ENCODE measurements at regions not wholly inside any gene's neighbourhood (a gene's known extent, or its start where the extent isn't known, plus 50 kb on each side); places are given as distances from the start of the nearest gene placed in this dataset.
"Not testable (repeated sequence)": the region's sequence is repeated elsewhere in the genome, so short reads cannot be mapped to it uniquely, and the experiment has no call there.

DNA sequence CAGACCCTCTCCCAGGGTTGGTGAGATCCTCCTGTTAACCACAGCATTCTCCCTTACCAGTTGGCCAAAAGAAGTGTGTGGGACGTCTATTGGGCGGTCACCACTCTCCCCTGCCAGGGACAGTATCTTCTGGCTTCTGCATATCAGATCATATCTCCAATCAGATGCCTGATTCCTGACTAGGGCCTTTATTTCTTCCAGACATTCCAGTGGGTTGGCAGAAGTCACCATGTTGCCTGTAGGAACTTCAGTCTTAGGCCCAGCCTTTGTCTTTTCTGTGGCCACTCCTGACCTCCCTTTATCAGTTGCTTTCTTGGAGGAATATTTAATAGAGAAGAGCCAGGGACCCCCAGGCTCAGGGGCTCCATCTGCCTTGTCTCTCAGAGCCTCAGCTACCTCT, 130.4 kb upstream of the F3 start:
- no peak for DNase-seq

- no peak for DNase-seq
Observed at GRCh38 chr1:94670273-94670672, 128.7 kb upstream of the F3 start.

- no peak for DNase-seq
Observed at GRCh38 chr1:94669198-94669597, 127.6 kb upstream of the F3 start.

GRCh38 chr1:94668528-94668927, 127.0 kb upstream of the F3 start:
- no peak for DNase-seq

DNA sequence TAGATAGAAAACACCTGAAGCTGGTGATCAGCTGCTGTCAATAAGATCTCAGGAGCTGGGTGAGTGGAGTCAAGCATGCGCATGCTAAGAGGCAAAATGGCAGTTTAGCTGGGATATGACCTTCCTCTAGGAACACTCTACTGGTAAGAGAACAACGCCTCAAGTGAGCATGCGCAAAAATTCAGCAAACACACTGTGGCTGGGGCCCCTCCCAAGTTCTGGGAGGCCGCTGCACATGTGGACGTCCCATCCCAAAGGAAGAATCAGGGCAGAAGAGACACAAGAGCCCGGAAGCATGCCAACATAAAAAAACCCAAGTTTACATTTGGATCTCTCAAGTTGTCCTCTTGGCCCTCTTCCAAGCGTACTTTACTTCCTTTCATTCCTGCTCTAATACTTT, 126.3 kb upstream of the F3 start:
- no peak for DNase-seq

- no peak for DNase-seq
Observed at GRCh38 chr1:94666797-94667196, 125.2 kb upstream of the F3 start.

DNA sequence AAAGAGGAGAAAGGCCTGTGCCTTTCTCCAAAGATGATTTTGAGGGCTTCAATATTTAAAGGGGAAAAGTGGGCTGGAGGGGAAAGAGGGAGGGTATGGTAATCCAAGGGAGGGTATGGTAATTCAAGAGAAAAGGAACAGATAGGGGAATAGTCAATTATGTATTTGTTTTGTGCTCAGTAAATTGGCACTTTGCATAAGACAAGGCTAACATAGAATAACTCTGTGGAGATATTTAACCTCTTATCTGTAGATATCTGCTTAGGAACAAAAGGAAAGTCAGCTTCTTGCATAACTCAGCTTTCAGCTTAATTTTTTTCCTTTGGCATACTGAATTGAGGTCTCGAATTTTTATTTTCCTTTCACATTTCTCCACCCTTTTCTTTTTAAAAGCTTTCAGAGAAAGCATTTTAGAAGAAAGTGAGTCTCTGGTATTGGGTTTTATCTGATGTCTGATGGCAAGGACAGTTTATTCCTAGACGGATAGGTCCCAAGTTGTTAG, 119.9 kb upstream of the F3 start:
- DNase-seq: no peak

DNA sequence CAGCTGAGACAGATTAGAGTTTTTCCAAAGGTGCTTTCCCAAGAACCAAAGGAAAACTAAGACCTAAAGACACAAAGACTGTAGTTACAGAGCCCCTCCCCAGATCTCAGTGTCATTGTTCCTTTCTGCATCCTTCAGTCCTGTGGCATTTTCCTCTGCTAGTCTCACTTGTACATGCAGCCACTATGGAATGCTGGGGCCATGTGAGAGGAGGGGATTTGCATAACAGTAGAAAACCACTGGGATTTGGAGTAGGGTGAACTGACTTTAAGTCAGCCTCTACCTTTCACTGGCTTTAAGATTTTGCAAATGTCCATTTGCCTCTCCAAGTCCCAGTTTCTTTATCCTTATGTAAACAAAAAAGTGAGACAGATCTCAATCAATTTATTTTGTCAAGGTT, 119.4 kb upstream of the F3 start:
- no peak for DNase-seq

GRCh38 chr1:94660258-94660657, 118.7 kb upstream of the F3 start:
- no peak for DNase-seq

DNA sequence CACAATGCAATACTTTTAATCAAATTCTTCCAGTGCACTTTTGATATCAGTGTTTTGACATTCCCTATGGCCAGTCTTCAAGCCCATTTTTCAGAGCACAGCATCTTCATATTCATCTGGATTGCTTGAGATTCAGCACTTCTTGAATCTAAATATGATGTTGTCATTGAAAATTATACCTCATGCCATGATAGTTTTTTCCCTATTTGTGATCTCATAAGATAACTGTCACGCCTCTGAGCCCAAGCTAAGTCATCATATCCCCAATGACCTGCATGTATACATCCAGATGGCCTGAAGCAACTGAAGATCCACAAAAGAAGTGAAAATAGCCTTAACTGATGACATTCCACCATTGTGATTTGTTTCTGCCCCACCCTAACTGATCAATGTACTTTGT, 117.6 kb upstream of the F3 start:
- DNase-seq: not testable (repeated sequence)

DNA sequence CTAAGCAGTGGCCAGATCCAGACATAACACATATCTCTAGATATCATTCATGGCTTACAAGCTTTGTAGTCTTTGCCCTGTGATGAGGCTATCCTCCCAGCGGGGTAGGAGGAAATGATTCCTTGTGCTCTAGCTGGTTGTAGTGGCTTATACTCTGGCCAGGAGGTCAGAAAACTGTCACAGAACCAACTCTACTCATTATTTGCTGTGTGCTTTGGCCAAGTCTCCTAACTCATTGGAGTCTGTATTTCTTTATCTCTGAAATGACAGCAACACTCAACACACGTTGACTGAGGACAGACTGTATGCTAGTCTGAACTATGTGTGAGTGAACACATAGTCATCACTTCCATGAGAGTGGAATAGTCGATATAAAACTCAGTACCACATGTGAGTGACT, 116.7 kb upstream of the F3 start:
- no peak for DNase-seq

- not testable (repeated sequence) for DNase-seq
Observed at GRCh38 chr1:94657776-94658175, 116.2 kb upstream of the F3 start.

- DNase-seq: no peak
Observed at GRCh38 chr1:94656967-94657366, 115.4 kb upstream of the F3 start.

GRCh38 chr1:94654919-94655318, 113.4 kb upstream of the F3 start:
- no peak for DNase-seq

GRCh38 chr1:94654459-94654858, 112.9 kb upstream of the F3 start:
- no peak for DNase-seq

DNA sequence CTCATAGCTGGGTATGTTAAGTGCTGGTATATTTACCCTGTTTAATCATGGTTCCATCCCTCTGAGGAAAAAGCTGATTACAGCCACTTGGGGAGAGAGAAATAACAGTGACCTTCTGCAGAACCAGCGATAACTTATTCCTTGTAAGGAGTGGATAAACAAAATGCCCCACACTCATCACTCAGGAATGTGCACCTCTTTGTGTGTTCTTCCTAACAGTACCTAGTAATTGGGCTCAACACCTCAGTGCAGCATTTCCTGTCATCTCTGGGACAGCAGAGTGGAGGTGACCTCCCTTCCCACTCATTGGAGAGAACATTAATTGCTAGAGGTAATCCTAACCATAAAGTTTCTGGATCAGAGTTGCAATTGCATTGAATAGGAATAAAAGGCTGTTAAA, 112.5 kb upstream of the F3 start:
- DNase-seq: no peak

DNA sequence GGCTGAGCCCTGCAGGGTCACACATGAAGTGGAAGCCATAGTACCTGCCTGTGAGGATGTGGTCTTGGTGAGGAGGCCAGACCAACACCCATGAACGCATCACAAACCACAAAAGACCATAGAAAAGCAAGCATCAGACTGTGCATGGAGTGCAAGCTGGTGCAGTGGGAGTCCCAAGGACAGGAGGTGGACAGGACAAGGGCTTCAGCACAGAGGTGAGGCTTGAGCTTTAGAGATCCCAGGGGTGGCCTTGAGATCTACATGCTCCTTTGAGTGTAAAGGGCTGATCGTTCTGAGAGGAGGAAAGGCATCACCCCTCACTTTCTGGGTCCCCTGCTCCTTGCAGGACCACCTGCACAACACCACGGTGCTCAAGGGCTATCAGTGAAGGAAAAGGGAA, 111.9 kb upstream of the F3 start:
- no peak for DNase-seq

GRCh38 chr1:94651076-94651475, 109.5 kb upstream of the F3 start:
- DNase-seq: peak; percentile 32 to 66 (median 54)

DNA sequence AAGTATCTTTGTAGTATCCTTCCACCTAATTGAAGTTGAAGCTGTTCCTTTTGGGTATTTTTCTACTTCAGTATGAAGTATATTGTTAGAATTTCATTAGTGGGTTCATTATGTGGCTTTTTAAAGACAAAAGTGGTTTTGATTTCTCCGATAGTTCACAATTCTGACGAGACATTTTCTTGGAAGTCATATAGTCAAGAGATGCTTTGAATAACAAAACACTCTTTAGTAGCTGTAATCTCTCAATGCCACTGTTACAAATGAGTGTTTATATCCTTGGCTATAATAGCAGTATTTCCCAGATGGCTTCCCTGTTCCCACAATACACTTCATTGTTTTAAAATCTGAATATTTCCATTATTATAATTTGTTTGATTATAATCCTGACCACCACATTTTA, 108.7 kb upstream of the F3 start:
- DNase-seq: no peak

- no peak for DNase-seq
Observed at GRCh38 chr1:94648225-94649007, 106.9 kb upstream of the F3 start.

DNA sequence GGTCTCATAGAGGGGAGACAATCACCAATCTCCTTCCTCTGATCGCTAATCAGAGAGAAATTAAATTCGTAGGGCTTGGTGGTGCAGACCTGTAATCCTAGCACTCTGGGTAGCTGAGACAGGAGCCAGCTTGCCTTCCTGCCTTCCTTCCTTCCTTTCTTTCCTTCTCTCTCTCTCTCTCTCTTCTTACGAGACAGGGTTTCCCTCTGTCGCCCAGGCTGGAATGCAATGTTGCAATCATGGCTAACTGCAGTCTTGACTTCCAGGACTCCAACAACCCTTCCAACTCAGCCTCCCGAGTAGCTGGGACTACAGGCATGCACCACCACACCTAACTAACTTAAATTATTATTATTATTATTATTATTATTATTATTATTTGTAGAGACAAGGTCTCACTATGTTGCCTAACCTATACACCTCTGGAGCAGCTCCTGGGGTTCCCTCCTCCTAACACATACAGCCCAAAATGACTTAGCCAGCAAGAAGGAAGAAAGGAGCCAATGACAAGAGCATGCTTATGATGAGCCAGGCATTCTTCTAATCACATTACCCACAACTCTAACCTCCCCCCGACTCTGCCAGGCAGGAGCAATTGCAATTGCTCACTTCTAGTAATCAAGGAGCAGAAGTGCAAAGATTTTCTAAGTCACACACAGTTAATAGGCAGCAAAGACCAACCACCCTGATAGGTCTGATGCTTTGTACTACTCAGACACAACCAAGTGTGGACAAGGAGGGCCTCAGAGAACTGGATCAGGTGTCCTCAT, 105.4 kb upstream of the F3 start:
- no peak for DNase-seq

GRCh38 chr1:94646141-94646643, 104.6 kb upstream of the F3 start:
- DNase-seq: no peak

DNA sequence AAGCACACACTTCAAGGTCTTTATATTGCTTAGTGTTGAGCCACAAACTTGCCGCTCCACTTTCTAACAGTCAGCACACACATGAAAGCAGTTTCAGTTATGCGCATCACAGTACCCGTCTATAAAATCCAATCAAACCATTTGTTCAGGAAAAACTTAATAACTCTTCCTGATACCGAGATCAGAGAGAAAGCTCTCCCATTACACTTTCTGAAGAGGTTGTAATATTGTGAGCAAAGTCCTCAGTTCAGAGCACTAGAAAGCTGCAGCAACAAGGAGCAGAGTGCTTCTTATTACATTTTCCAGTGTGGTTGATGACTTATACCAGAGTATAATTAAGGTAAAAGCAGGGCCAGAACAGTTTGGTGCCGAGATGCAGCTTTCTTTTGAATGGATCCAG, 102.8 kb upstream of the F3 start:
- DNase-seq: no peak

GRCh38 chr1:94643819-94644218, 102.3 kb upstream of the F3 start:
- DNase-seq: no peak
